Astrocyte of the cerebellum (primary cell): ENCODE measurements at regions not wholly inside any gene's neighbourhood (a gene's known extent, or its start where the extent isn't known, plus 50 kb on each side); places are given as distances from the start of the nearest gene placed in this dataset.

Experiments used
- DNase-seq: peaks from one replicate; pipeline ENCODE4 v3.0.0-alpha.2; 2011; ENCODE audit warnings: low read depth
- H3K4me3 ChIP-seq: 2 replicates; pipeline ENCODE4 v1.5.1; 2011; ENCODE audit warnings: mild to moderate bottlenecking, low read depth, low read length, moderate library complexity
- CTCF ChIP-seq: IDR thresholded peaks from 2 replicates; pipeline ENCODE4 v1.5.1; 2012; ENCODE audit warnings: low read length, low read depth, moderate library complexity, mild to moderate bottlenecking; ENCODE audit errors: missing control alignments
- in situ Hi-C: cut with HindIII; loops from 2 replicates; pipeline ENCODE4 v1.10.0; 2017; ENCODE audit warnings: low sequenced_read_pairs

GRCh38 chr3:168895419-168895818 lies 768.1 kb downstream of the MECOM start:
- no peak for DNase-seq
- H3K4me3 ChIP-seq: no peak overlapping the region
- in situ Hi-C loops: no loop called here
- TF ChIP-seq CTCF: no peak

- in situ Hi-C loops: no loop called here
- TF ChIP-seq CTCF: no peak
- DNase-seq: no peak
- no peak overlapping the region for H3K4me3 ChIP-seq
These were observed 769.3 kb downstream of the MECOM start for GRCh38 chr3:168894214-168894613.

GRCh38 chr3:168889666-168890065 lies 773.8 kb downstream of the MECOM start:
- TF ChIP-seq CTCF: no peak
- no peak for DNase-seq
- in situ Hi-C loops: no loop called here
- H3K4me3 ChIP-seq: no peak overlapping the region

- no peak for TF ChIP-seq CTCF
- in situ Hi-C loops: no loop called here
These were observed 774.7 kb downstream of the MECOM start for GRCh38 chr3:168888781-168889180.

GRCh38 chr3:168885028-168885427 lies 778.5 kb downstream of the MECOM start:
- in situ Hi-C loops: no loop called here
- DNase-seq: no peak
- TF ChIP-seq CTCF: no peak
- H3K4me3 ChIP-seq: no peak overlapping the region

More at GRCh38 chr3:168888781-168889180, 774.7 kb downstream of the MECOM start:
- H3K4me3 ChIP-seq: no peak overlapping the region
- DNase-seq: no peak

- H3K4me3 ChIP-seq: no peak overlapping the region
- in situ Hi-C loops: no loop called here
- TF ChIP-seq CTCF: no peak
- DNase-seq: peak; percentile 94
These were observed 779.1 kb downstream of the MECOM start for GRCh38 chr3:168884353-168884903.
